GM12891 (cell line): ENCODE measurements at regions not wholly inside any gene's neighbourhood (a gene's known extent, or its start where the extent isn't known, plus 50 kb on each side); places are given as distances from the start of the nearest gene placed in this dataset.

Experiments used
- POLR2A ChIP-seq: IDR thresholded peaks from 2 replicates; pipeline ENCODE4 v1.6.1; 2011; ENCODE audit warnings: low read depth, low read length, control low read depth
- POLR2AphosphoS5 ChIP-seq: IDR thresholded peaks from 2 replicates; pipeline ENCODE4 v1.6.1; 2011; ENCODE audit warnings: low read depth, low read length, control low read depth
- POU2F2 ChIP-seq: IDR thresholded peaks from 2 replicates; pipeline ENCODE4 v1.6.1; 2011; ENCODE audit warnings: low read depth, mild to moderate bottlenecking, control low read depth, low read length, moderate library complexity
- SPI1 ChIP-seq: IDR thresholded peaks from 2 replicates; pipeline ENCODE4 v1.6.1; 2011; ENCODE audit warnings: low read depth, low read length, control low read depth

- TF ChIP-seq POU2F2 (no peak), POLR2AphosphoS5 (no peak), SPI1 (no peak), POLR2A (no peak)
Measured at GRCh38 chr2:151193576-151193975, 68.1 kb downstream of the RBM43 start.
